HG03442 (cell line): ENCODE measurements at regions not wholly inside any gene's neighbourhood (a gene's known extent, or its start where the extent isn't known, plus 50 kb on each side); places are given as distances from the start of the nearest gene placed in this dataset.
"Not testable (repeated sequence)": the region's sequence is repeated elsewhere in the genome, so short reads cannot be mapped to it uniquely, and the experiment has no call there.

ENCODE experiments used
- ATAC-seq: cut with Tn5 transposase; IDR thresholded peaks from one replicate; pipeline ENCODE4 v1.9.1; 2021; ENCODE audit warnings: mild to moderate bottlenecking, moderate library complexity; ENCODE audit not compliant: unreplicated experiment

DNA sequence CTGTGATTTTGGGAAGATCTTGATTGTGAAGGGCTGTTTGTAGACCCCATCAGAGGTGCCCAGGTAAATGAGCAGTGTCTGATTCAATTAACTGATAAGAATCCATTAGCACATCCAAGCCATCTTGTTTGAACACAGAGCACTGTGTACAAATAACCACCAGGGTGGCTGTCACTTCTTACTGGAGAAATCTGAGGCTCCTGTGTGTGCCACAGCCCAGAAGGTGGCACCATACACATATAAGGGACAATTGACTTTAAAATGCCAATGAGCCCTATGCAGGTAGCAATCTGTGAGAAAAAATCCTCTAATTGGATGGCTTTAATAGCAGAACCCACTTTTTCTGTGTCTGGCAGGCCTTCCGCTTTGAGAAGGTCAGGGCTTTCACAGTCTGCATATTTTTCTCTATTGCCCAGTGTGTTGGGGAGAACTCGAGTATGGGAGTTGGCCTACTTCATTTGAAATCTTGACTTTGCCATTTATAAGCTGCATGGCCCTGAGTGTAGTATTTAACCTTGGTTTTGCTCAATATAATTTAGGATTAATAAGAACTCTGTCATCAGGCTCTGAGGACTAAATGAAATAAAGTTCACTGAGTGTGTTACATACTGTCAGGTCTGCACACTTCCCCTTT lies 517.4 kb downstream of the CCSER2 start:
- peak; percentile 59 for ATAC-seq

DNA sequence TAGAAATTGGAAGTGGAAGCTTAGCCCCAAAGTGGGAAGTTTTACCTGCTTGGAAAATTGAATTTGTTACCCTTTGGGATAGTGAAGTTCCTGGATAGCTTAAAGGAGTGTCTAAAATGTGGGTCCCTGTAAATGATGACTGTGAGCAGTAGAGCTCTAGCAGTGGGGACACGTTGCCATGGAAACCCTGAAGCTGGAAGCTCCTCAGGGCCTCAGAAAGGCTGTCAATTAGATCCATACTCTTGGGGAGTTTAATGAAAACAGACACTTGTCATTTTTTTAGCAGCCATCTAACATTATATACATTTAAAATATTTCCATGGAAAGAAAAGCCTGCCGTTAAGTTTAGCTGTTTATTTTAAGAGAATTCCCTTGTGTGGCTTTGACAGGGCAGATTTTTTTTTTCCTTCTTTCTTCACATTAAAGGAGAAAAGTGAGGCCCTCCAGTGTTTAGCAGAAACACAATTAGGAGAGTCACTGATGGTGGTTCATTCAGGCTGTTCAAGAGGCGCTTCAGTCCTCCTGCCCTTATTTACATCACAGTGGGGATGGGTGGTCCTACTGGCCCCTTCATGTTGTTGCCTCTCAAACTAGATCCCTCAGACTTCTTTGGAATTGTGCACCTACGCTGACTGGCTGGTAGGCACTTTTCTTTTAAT lies 518.4 kb downstream of the CCSER2 start:
- ATAC-seq, result no peak

DNA sequence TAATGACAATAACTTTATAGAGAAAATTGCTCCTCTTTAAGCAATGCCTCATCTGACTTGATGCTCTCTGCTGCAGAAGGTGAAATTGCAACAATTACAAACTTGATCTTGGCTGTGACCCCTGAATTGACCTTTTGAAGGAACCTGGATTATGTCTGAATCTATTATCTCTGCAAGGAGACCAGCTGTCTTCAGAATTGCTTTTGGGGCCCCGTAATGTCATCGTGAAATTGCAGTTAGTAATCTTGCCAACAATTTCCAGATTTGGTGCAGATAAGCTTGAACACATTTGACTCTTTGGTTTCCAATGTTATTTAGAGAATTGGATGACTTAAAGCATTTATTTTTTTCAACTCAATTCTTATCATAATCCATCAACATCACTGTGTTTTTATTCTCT lies 520.6 kb downstream of the CCSER2 start:
- no peak for ATAC-seq

DNA sequence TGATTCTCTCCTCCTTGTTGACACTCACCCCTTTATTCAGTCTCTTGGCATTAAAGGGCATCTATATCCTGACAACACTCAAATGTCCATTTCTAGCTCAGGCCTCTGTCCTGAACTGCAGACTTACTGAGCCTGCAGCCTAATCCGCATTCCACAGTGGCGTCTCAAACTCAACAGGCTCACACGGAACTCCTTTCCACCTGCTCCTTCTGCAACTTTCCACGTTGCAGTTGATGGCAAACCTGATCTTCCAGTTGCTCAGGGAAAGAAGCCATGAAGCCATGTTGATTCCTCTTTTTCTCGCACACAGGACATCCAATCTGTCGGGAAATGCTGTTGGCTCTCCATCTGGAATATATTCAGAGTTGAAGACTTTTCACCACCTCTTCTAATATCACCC lies 522.4 kb downstream of the CCSER2 start:
- ATAC-seq, result no peak

DNA sequence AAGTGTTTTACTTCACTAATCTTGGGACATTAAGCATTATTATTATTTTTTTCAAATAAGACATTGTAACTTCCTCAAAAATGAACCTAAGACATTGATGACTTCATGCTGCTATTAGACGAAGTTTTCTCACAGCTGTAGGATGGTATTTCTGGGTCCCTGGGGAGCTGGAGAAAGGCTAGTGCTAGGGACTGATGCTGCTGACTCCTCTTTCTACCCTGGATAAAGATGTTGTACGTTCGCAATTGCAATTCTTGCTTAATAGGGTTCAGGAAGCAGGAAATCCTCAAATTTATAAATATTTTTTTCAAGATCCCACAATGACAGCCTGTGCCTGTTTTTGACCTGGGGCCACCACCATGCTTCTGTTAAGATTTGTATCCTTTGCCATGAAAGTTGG lies 526.0 kb downstream of the CCSER2 start:
- no peak for ATAC-seq

DNA sequence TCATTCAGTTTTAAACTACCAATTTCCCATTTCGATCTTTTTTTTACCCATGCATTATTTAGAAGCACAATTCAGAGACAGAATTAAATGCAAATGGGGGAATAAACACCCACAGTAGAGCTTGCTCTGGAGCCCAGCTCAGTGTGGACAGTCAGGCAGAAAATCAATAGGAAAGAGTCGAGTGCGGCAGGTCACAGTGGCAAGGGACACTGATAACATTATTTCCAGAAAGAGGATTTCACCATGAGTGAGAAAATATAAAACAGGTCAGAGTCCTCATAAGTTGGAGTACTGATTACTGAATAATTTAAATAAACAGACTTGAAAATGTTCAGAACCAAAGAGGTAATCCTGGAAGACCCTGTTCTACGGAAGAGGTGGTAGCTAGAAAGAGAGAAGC lies 532.5 kb downstream of the CCSER2 start:
- ATAC-seq, result no peak

DNA sequence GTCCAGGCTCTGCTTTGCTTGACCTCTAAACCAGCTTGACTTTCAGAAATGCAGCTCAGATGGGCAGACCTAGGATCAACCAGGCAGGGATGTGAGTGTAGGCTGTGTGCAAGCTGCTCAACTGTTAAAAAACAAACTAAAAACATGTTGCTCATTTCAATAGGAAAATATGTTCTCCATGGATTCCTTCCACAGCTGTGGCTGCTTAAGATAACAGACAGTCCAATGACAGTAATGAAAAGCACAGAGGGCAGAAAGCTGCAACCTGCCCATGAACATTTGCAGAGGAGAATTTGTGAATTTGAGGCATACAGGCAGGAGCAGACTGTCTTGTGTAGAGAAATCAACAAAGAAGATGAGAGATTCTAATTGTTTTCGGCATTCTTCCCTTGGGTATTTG lies 534.2 kb downstream of the CCSER2 start:
- no peak for ATAC-seq

DNA sequence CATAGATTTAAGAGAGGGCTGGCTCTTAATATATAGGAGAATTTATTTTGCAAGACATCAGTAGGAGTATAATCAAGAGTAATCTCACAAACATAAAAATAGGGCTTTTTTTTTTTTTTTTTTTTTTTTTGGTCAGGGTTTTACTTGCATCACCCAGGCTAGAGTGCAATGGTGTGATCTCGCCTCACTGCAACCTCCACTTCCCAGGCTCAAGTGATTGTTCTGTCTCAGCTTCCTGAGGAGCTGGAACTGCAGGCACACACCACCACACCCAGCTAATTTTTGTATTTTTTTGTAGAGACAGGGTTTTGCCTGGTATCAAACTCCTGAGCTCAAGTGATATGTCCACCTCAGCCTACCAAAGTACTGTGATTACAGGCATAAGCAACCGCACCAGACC lies 535.3 kb downstream of the CCSER2 start:
- ATAC-seq, result no peak

DNA sequence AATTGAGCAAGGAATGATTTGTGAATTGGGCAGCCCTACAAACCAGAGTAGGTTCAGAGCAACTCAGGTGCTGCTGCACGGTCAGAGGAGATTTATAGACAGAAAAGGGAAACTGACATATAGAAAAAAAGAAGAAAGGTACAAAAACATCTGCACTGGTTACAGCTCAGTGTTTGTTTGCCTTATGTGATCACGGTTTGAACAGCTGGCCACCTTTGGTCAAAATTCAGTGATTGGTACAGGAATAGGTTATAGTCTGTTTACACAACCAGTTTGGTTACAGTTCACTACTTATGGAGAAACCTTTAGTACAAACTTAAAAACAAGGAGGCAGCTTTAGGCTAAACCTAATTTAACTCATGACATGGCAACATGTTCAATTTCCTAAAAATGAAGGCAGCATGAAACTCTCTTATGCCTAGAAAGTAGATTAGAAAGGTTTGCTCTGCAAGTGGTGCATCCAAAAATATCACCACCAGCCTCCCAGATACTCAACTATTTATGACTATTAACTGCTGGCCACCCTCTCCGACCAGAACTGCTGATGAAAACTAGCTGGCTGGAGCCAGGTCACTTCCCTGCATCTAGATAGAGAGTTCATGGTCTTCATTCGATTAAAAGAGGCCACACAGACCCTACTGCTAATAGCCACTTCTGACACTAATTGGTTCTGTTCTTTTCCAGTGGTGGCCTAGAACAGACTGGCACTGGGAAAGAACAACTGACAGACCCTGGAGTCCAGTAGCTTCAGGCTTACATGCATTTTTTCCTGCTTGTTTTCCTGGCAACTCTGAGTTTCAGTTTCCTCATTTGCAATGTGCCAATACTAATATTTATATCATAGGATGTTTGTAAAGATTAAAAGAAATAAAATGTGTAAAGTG lies 548.0 kb downstream of the CCSER2 start:
- ATAC-seq, result no peak

DNA sequence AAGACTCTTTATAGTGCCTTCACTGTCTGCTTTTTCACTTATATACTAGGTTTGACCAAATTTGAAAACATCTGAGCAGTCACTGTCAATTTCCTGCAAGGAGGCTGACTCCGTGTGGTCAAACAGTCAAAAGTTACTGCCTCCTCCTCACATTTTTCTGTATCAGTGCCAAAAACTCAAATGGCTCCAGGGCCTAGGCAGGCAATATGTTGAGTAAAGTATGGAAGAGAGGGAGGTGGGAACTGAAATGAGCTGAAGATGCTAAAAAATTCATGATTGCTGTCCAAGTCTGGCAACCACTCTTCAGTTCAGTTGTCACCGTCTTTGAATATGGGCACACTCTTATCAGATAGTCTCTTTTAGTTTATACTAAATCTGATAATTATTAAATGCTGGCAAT lies 551.6 kb downstream of the CCSER2 start:
- ATAC-seq, result no peak

DNA sequence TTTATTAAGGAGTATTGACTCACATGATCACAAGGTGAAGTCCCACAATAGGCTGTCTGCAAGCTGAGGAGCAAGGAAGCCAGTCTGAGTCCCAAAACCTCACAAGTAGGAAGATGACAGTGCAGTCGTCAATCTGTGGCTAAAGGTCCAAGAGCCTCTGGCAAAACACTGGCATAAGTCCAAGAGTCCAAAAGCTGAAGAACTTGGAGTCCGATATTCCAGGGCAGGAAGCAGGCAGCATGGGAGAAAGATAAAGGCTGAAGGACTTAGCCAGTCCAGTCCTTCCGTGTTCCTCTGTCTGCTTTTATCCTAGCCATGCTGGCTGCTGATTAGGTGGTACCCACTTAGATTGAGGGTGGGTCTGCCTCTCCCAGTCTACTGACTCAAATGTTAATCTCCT lies 553.3 kb downstream of the CCSER2 start:
- ATAC-seq, result not testable (repeated sequence)

DNA sequence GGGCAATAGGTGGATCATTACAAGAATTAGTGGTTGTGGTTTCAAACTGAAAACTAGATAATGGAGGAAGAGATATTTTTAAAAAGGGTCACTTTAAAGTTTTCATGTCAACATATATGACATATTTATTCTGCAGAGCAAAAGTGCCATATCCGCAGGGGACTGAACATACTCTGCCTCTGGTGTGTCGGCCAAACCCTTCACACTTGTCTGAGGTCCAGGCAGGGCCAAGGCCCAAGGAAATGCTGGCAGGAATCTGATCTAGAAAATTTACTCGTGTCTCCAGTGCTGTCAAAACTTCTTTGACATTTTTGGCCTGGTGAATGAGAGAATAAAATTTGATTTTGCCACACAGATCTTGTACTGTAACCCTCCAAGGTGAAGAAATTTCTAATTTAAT lies 562.3 kb downstream of the CCSER2 start:
- no peak for ATAC-seq

DNA sequence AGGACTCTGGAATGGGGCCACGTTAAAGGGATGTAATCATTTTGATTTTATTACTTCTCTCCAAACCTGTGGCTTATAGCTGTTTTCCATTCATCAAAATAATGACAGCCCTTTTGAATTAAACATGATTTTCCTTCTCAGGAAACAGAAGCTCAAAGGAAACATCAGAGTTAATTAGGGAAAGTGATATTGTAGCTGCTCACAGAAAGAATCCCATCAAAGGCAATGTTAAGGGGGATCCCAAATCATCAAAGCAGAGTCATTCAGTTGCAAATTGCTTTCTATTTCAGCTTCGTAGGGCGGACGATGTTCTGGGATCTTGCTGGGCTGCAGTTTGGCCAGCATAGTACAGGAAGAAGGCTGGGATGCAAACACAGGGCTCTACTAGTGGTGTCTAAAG lies 563.2 kb downstream of the CCSER2 start:
- ATAC-seq, result no peak

DNA sequence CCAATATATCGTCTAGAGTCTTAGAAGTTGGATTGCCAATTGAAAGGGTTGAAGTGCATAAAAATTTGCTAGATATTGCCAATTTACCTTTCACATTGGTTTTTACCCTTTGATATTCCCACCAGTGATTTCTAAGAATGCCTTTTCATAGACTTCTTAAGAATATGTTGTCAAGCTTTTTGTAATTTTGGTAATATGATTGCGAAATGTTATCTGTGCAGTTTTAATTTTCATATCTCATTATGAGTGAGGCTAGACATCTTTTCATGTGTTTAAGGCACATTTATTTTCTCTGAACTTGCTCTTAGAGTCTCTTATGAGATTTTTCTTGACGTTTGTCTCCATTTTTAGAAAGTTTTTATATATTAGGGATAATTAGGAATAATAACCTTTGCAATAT lies 567.2 kb downstream of the CCSER2 start:
- no peak for ATAC-seq

DNA sequence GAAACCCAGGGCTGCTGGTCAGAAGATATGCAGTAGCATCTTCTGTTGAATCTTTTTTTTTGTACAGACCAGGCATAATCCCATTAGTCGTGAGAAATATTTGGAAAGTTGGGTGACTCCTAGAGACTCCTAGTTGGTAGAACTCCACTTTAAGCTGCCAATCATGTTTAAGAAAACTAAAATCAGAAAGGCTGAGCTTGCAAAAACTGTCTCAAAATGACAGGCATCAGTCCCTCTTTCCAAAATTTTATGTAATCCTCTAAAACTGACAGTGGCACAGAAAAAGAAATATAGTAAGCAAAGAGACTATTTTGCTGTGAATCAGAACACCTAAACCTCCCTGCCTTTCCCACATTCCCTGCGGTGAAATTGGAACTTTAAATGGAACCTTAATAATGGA lies 568.5 kb downstream of the CCSER2 start:
- no peak for ATAC-seq

DNA sequence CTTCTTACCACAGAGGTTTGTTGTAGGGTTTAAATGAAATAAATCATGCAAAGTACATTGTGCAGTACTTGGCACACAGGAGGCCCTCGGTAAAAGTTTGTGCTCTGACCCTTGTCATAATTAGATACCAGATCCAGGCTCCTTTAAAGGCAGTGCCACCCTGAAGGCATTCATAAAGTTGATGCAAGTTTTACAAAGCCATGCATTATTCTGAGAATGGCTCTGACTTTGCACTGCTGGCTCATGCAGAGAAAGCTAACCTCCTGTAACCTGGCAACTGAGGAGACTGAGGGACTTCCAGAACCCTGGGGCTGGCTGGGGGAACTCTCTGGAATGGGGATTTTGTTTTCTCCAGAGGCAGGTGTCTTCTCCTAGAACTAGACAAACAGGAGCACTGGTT lies 570.9 kb downstream of the CCSER2 start:
- ATAC-seq, result no peak

DNA sequence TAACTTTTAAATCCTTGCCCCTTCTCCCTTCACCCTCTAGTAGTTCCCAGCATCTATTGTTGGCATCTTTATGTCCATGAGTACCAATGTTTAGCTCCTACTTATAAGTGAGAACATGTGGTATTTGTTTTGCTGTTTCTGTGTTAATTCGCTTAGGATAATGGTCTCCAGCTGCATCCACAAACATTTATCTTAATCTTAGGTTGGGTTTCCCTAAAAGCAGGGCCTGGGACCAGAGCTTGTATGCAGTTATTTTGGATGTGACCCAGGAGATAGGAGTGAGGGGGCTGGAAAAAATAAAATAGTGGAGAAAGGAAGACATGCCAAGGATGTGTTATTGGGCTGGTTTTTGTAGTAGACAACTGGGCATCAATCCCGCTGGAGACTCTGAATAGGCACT lies 571.8 kb downstream of the CCSER2 start:
- no peak for ATAC-seq

DNA sequence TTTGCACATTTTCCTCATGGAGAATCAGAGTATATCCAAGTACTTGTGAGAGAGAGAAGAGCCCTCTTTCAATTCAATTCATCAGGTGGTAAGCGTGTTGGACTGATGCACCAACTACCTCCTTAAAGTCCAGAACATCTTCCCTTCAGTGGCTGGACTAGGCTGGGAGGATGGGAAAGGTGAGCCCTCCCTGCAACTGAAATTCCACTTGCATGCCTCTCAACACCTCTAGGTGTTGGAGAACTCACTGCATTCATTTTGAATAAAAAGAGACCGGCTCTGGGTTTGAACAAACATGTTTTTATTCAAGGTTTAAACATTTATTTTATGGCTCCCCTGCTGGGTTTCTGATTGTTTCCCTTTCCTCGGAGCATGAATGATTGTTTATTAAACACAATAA lies 573.5 kb downstream of the CCSER2 start:
- ATAC-seq, result no peak

DNA sequence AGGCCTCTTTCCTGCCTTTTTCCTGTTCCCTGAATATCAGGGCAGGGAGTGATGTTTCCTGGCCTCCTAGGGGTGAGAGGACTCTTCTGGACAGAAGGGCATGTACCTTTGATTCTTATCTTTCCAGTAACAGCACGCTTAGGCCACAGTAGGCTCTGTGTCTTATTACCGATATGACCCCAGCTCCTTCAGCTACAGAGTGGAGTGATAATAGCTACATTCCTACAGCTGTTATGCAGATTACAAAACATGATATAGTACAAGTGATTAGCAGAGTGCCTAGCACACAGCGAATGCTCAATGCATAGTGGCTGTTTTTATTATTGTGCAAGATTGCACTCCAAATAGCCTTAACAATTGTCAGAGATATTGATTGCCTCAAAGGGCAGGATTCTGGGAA lies 574.2 kb downstream of the CCSER2 start:
- ATAC-seq, result no peak

DNA sequence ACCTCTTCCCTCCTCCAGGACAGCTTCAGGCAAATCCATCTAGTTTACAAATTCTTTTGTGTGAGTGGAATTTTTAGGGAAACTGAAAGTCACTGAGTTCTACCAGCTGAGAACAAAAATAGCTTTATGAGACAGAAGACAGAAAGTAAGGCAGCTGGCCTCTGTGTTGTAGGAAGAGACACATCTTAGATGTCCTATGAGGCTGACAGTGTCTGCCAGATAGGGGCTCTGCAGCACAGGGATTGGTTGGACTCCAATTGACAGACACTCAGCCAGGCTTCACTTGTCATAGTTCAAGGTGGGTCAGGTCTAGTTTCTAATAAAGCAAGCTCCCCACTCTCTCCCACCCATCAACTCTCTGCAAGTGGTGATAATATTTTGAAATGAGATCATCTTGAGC lies 574.9 kb downstream of the CCSER2 start:
- ATAC-seq, result no peak

DNA sequence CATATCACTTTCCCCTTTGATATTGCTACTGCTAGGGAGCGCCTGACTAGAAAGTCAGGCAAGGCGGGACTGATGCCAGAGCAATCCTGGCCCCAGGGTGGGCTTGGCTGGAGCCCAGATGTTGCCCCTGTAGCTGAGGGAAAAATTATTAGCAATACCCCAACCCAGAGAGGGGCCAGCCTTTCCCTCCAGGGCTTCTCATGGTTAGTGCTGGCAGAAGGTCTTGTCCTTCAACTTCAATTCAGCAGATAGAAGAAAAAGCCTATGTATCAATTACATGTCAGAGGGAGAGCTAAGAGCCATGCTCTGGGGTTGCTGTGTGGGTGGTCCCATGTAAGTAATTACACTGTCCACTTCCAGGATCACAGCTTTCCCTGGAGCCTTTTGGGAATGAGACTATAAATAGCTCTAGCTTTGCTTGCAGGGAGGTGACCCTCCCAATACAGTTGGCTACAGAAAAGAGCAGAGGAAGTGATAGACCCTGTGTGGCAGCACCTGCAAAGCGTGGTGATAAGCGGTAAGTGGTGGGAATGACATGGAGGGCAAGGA lies 579.1 kb downstream of the CCSER2 start:
- no peak for ATAC-seq

DNA sequence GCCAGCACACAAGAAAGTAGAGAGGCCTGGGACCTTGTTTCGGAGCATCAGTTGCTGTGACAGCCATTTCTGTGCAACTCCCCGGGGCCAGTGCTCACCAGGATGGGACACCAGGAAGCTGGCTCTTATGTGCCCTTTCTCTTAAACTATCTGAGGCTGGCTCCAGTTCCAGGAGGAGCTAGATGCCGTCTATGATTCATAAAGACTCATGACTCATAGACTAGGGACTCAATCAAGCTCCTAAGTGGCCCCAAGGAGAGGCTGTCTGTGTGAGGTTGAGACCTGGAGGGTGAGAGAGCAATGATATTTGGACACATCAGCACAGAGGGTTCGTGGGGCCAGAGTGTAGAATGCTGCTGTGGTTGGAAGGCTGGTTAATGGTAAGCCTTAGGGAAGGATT lies 580.1 kb downstream of the CCSER2 start:
- ATAC-seq, result no peak
